Mucosa of descending colon (tissue), 3 donors: ENCODE measurements at regions not wholly inside any gene's neighbourhood (a gene's known extent, or its start where the extent isn't known, plus 50 kb on each side); places are given as distances from the start of the nearest gene placed in this dataset.
A peak's percentile ranks its signal among the peaks of the same experiment; 100 is the strongest.

Source experiments
- ATAC-seq: fragments of 200-7000 bp; cut with Tn5 transposase; one replicate; pipeline ENCODE4 v1.9.1; 2020; ENCODE audit warnings: mild to moderate bottlenecking, moderate library complexity
- DNase-seq, 3 donors: peaks; one replicate each; pipeline ENCODE4 v3.0.0-alpha.2; 2020
- H3K36me3 ChIP-seq: fragments of 200-600 bp; one replicate; pipeline ENCODE4 v1.8.0; 2021; ENCODE audit warnings: low read depth, mild to moderate bottlenecking
- H3K4me1 ChIP-seq: fragments of 200-600 bp; one replicate; pipeline ENCODE4 v1.8.0; 2021; ENCODE audit warnings: low read depth, mild to moderate bottlenecking
- H3K4me3 ChIP-seq: fragments of 200-600 bp; one replicate; pipeline ENCODE4 v1.8.0; 2021; ENCODE audit warnings: mild to moderate bottlenecking
- H3K9me3 ChIP-seq: fragments of 200-600 bp; one replicate; pipeline ENCODE4 v1.8.0; 2021; ENCODE audit warnings: mild to moderate bottlenecking
- CTCF ChIP-seq: fragments of 200-600 bp; IDR thresholded peaks from one replicate; pipeline ENCODE4 v1.8.0; 2022; ENCODE audit warnings: antibody characterized with exemption, mild to moderate bottlenecking
- intact Hi-C, 2 donors: fragments of 100-400 bp; cut with DNase I in 1 of 2; cut with micrococcal nuclease in 1 of 2; formaldehyde crosslinking; loops; one replicate each; pipeline versions ENCODE4 v1.11.0 to v1.11.1; 2022; cut with DNase I, micrococcal nuclease
- donor health status: DM: no; HTN: no; CAD: no; lungs with moderate emphysema.
- donor health status: DM: no; HTN: no; CAD: no.
- donor health status: DM: no; HTN: yes; CAD: no.

- intact Hi-C loops = no loop called here
- no peak for TF ChIP-seq CTCF
- H3K4me1 ChIP-seq = peaks cover 5% of the 10 kb centered on the region
- no peaks in the 10 kb centered on the region for H3K9me3 ChIP-seq
- no peaks in the 10 kb centered on the region for H3K36me3 ChIP-seq
- DNase-seq = no peak
- no peak overlapping the region for H3K4me3 ChIP-seq
- ATAC-seq = peak; percentile 40
Measured at GRCh38 chr4:11604821-11605220, 176.1 kb upstream of the HS3ST1 start.

GRCh38 chr4:11603591-11604194 is 175.0 kb upstream of the HS3ST1 start:
- Histone ChIP-seq H3K36me3 (no peaks in the 10 kb centered on the region), H3K4me3 (no peak overlapping the region), H3K9me3 (no peaks in the 10 kb centered on the region), H3K4me1 (peaks cover 5% of the 10 kb centered on the region)
- no peak for TF ChIP-seq CTCF
- intact Hi-C loops = no loop called here
- DNase-seq (no peak), ATAC-seq (no peak)

GRCh38 chr4:11602606-11603340 is 174.1 kb upstream of the HS3ST1 start:
- intact Hi-C loops = no loop called here

GRCh38 chr4:11599064-11599463 is 170.4 kb upstream of the HS3ST1 start:
- DNase-seq = no peak
- Histone ChIP-seq H3K9me3 (no peaks in the 10 kb centered on the region), H3K4me3 (no peak overlapping the region), H3K4me1 (no peaks in the 10 kb centered on the region), H3K36me3 (no peaks in the 10 kb centered on the region)
- intact Hi-C loops = no loop called here
- no peak for TF ChIP-seq CTCF
- ATAC-seq = no peak

More at GRCh38 chr4:11602606-11603340, 174.1 kb upstream of the HS3ST1 start:
- no peak for DNase-seq
- H3K36me3 ChIP-seq = no peaks in the 10 kb centered on the region
- no peak for TF ChIP-seq CTCF
- peaks cover 5% of the 10 kb centered on the region for H3K4me1 ChIP-seq
- H3K9me3 ChIP-seq = no peaks in the 10 kb centered on the region
- no peak overlapping the region for H3K4me3 ChIP-seq
- ATAC-seq = no peak

- Histone ChIP-seq H3K4me1 (no peaks in the 10 kb centered on the region), H3K4me3 (no peak overlapping the region), H3K36me3 (no peaks in the 10 kb centered on the region), H3K9me3 (no peaks in the 10 kb centered on the region)
- intact Hi-C loops = no loop called here
- no peak for TF ChIP-seq CTCF
- DNase-seq = no peak
- no peak for ATAC-seq
Measured at GRCh38 chr4:11598591-11598990, 169.9 kb upstream of the HS3ST1 start.
